A673 (cell line): ENCODE measurements at regions not wholly inside any gene's neighbourhood (a gene's known extent, or its start where the extent isn't known, plus 50 kb on each side); places are given as distances from the start of the nearest gene placed in this dataset.
"Not testable (repeated sequence)": the region's sequence is repeated elsewhere in the genome, so short reads cannot be mapped to it uniquely, and the experiment has no call there.

ENCODE experiments used
- BruUV-seq: library from RNA; stranded (reverse); fragments of 400-500 nt; replicated peaks from 2 replicates; lab custom pipeline; 2021; lab: Mats Ljungman, UMichigan
- CTCF ChIA-PET: fragments of 300-600 bp; sonication (Branson Sonifier 250); formaldehyde crosslinking; loops from one replicate; lab custom pipeline; 2022; ENCODE audit warnings: antibody characterized with exemption; lab: Charles Lee
- POLR2A ChIA-PET: fragments of 300-600 bp; sonication (Branson Sonifier 250); formaldehyde crosslinking; loops from one replicate; lab custom pipeline; 2022; ENCODE audit warnings: antibody characterized with exemption; ENCODE audit not compliant: low non-redundant PET; lab: Charles Lee
- DNase-seq: peaks from one replicate; pipeline ENCODE4 v3.0.0-alpha.2; 2015; ENCODE audit warnings: low spot score
- H3K27ac ChIP-seq: fragments of 200-600 bp; sonication (generic); 2 replicates; pipeline ENCODE4 v1.5.1; 2016; ENCODE audit warnings: mixed run types, low read depth, mild to moderate bottlenecking, mixed read lengths, antibody characterized with exemption, low read length; ENCODE audit not compliant: poor library complexity, severe bottlenecking
- H3K27me3 ChIP-seq: fragments of 200-600 bp; sonication (generic); replicated peaks from 2 replicates; pipeline ENCODE4 v1.6.1; 2017; ENCODE audit warnings: mixed run types, low read depth, mild to moderate bottlenecking, mixed read lengths, antibody characterized with exemption, low read length; ENCODE audit not compliant: insufficient read depth, poor library complexity
- H3K36me3 ChIP-seq: fragments of 200-600 bp; sonication (generic); 2 replicates; pipeline ENCODE4 v1.6.1; 2016; ENCODE audit warnings: mixed run types, mild to moderate bottlenecking, mixed read lengths, antibody characterized with exemption, low read length; ENCODE audit not compliant: insufficient read depth, poor library complexity, severe bottlenecking
- H3K4me1 ChIP-seq: fragments of 200-600 bp; sonication (generic); 2 replicates; pipeline ENCODE4 v1.6.1; 2017; ENCODE audit warnings: mixed run types, mild to moderate bottlenecking, mixed read lengths, antibody characterized with exemption, low read length; ENCODE audit not compliant: insufficient read depth, poor library complexity, severe bottlenecking
- H3K4me3 ChIP-seq: fragments of 200-600 bp; sonication (generic); 2 replicates; pipeline ENCODE4 v1.5.1; 2016; ENCODE audit warnings: low read depth, mixed run types, mild to moderate bottlenecking, mixed read lengths, low read length; ENCODE audit not compliant: poor library complexity, severe bottlenecking
- H3K9me3 ChIP-seq: fragments of 200-600 bp; sonication (generic); 2 replicates; pipeline ENCODE4 v1.6.1; 2016; ENCODE audit warnings: mixed run types, low read depth, mild to moderate bottlenecking, mixed read lengths, antibody characterized with exemption, low read length; ENCODE audit not compliant: poor library complexity, severe bottlenecking
- EZH2 ChIP-seq: fragments of 200-600 bp; sonication (generic); IDR thresholded peaks from 2 replicates; pipeline ENCODE4 v1.6.1; 2017; ENCODE audit warnings: borderline replicate concordance, low read depth, mild to moderate bottlenecking, mixed read lengths, antibody characterized with exemption, low read length; ENCODE audit not compliant: poor library complexity, severe bottlenecking
- intact Hi-C: fragments of 100-400 bp; cut with micrococcal nuclease; formaldehyde crosslinking; loops from one replicate; pipeline ENCODE4 v1.10.0; 2022; ENCODE audit not compliant: unreplicated experiment
- TF ChIP-seq, protein P1 (sequence below): fragments of 300-800, 200-600 bp; sonication (generic); conservative IDR thresholded peaks from 2 replicates; pipeline ENCODE4 v1.5.1; 2017; ENCODE audit warnings: low read depth, mild to moderate bottlenecking, antibody characterized with exemption, low read length, moderate library complexity, mixed read lengths

DNA sequence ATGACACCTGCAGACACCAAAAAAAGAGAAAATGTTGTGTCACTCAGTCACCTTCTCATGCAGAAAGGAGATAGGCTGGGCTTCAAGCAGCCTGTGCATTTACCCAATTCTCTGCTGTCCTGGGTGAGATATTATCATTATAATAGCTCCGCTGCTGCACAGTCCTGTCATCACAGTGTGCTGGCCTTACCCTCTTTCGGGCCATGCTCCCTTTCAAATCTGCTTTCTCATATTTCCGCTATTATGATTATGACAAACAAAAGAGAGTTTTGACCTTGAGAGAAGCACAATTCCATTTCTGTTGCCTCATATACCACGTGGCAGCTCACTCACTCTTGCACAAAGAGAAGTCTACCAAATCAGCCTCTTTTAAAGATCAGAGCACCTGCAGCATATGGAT, 1350.1 kb upstream of the ACO1 start:
- H3K36me3 ChIP-seq, result no peaks in the 10 kb centered on the region
- no peak for TF ChIP-seq EZH2
- TF ChIP-seq, protein P1, sequence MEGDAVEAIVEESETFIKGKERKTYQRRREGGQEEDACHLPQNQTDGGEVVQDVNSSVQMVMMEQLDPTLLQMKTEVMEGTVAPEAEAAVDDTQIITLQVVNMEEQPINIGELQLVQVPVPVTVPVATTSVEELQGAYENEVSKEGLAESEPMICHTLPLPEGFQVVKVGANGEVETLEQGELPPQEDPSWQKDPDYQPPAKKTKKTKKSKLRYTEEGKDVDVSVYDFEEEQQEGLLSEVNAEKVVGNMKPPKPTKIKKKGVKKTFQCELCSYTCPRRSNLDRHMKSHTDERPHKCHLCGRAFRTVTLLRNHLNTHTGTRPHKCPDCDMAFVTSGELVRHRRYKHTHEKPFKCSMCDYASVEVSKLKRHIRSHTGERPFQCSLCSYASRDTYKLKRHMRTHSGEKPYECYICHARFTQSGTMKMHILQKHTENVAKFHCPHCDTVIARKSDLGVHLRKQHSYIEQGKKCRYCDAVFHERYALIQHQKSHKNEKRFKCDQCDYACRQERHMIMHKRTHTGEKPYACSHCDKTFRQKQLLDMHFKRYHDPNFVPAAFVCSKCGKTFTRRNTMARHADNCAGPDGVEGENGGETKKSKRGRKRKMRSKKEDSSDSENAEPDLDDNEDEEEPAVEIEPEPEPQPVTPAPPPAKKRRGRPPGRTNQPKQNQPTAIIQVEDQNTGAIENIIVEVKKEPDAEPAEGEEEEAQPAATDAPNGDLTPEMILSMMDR, result no peak
- no peak for DNase-seq
- no peaks in the 10 kb centered on the region for H3K9me3 ChIP-seq
- peaks cover 12% of the 10 kb centered on the region for H3K4me1 ChIP-seq
- POLR2A ChIA-PET, result interaction anchor here (0.6 kb wide), 1 partner anchor 544 kb away, joined by 4 read pairs; no protein-coding TSS in a partner anchor
- CTCF ChIA-PET, result no interaction called here
- no TSS peak for BruUV-seq
- no peaks in the 10 kb centered on the region for H3K27me3 ChIP-seq
- H3K27ac ChIP-seq, result no peak overlapping the region
- H3K4me3 ChIP-seq, result no peak overlapping the region
- intact Hi-C loops, result no loop called here

DNA sequence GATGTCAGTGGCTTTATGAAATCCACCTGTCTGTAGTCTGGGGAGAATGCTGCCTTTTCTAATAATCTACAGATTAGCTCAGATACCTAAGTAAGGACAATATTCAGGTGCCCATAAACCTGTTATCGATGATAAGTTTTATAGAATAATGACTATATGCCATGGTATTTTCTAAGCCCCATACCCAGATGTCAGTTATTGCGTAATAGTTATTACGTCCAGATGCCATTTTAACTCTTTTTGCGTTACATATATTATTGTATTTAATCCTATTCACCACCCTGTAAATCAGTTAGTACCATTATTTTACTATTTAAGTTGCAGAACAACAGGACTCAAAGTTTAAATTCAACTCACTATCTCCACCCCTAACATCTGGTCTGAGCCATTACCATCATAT, 1343.9 kb upstream of the ACO1 start:
- CTCF ChIA-PET, result no interaction called here
- POLR2A ChIA-PET, result no interaction called here

DNA sequence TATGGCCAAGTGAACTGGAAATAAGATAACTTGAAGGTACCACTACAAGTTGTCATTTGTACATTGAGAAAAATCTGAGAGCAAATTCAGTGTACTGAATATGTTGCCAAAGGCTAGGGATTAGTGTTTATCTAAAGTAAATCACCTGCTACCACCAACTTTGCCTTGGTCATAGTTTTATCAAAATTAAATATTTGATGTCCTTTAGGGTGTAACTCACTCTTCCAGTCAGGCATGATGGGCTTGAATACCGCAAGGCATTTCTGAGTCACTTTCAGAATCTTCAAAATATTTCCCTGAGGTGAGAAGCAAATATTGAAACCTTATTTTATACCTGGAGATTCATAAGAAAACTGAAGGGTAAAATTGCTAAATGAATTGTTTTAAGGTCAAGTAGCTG, 1338.6 kb upstream of the ACO1 start:
- TF ChIP-seq, protein P1, result no peak
- TF ChIP-seq EZH2, result no peak
- CTCF ChIA-PET, result no interaction called here
- Histone ChIP-seq H3K4me1 (no peaks in the 10 kb centered on the region), H3K4me3 (no peak overlapping the region), H3K36me3 (no peaks in the 10 kb centered on the region), H3K27me3 (no peaks in the 10 kb centered on the region), H3K27ac (no peak overlapping the region), H3K9me3 (no peaks in the 10 kb centered on the region)
- intact Hi-C loops, result no loop called here
- POLR2A ChIA-PET, result interaction anchor here (0.6 kb wide), 1 partner anchor 37 kb away, joined by 4 read pairs; no protein-coding TSS in a partner anchor
- no TSS peak for BruUV-seq
- DNase-seq, result no peak

More for the DNA sequence above, 1343.9 kb upstream of the ACO1 start:
- Histone ChIP-seq H3K27ac (no peak overlapping the region), H3K27me3 (no peaks in the 10 kb centered on the region), H3K4me1 (no peaks in the 10 kb centered on the region), H3K36me3 (no peaks in the 10 kb centered on the region), H3K9me3 (no peaks in the 10 kb centered on the region), H3K4me3 (no peak overlapping the region)
- DNase-seq, result no peak
- intact Hi-C loops, result no loop called here
- no TSS peak for BruUV-seq
- no peak for TF ChIP-seq EZH2
- TF ChIP-seq, protein P1, result no peak

DNA sequence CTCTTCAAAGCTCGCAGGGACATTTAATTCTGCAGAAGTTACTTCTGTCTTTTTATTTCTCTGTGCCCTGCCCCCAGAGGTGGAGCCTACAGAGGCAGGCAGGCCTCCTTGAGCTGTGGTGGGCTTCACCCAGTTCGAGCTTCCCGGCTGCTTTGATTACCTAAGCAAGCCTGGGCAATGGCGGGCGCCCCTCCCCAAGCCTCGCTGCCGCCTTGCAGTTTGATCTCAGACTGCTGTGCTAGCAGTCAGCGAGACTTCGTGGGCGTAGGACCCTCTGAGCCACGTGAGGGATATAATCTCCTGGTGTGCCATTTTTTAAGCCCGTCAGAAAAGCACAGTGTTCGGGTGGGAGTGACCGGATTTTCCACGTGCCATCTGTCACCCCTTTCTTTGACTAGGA, 1322.9 kb upstream of the ACO1 start:
- DNase-seq, H3K27ac ChIP-seq, CTCF ChIA-PET, H3K27me3 ChIP-seq, H3K9me3 ChIP-seq, H3K4me1 ChIP-seq, POLR2A ChIA-PET, intact Hi-C loops, BruUV-seq, H3K4me3 ChIP-seq, H3K36me3 ChIP-seq: not testable (repeated sequence)
